Frontal cortex (tissue), 3 donors: ENCODE measurements at regions not wholly inside any gene's neighbourhood (a gene's known extent, or its start where the extent isn't known, plus 50 kb on each side); places are given as distances from the start of the nearest gene placed in this dataset.
"Not testable (repeated sequence)": the region's sequence is repeated elsewhere in the genome, so short reads cannot be mapped to it uniquely, and the experiment has no call there.

Experiments
- DNase-seq, 2 donors: peaks; one replicate each; pipeline ENCODE4 v3.0.0; 2012; ENCODE audit warnings: low spot score in 2 of 2
- FAIRE-seq: peaks from 2 replicates; lab custom pipeline; 2012; peaks lifted over from hg19 to GRCh38; lab: Jason Lieb, UNC
- donor health status: control.
- donor health status: control.
- donor health status: control.

GRCh38 chr1:87992536-87992935 lies 663.9 kb downstream of the LMO4 start:
- FAIRE-seq, result not testable (repeated sequence)

DNA sequence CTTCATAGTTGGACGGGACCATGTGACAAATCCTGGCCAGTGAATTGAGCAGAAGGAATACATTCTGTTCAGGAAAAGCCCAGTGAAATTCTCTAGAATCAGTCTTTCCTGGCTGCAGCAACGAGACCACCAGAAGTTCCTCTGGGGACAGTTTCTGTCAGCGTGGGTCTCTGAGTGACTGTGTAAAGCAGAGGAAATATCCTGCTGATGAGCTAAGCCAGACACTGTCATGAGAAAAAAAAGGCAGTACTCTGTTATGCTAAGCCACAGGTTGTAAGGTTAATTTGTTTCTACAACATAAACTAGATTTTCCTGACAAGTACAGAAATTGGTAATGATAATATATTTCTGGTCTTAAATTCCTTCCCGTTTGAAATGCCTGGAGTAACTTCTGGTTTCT lies 664.4 kb downstream of the LMO4 start:
- no peak for FAIRE-seq
- DNase-seq, result no peak

More at GRCh38 chr1:87992536-87992935, 663.9 kb downstream of the LMO4 start:
- DNase-seq, result not testable (repeated sequence)

DNA sequence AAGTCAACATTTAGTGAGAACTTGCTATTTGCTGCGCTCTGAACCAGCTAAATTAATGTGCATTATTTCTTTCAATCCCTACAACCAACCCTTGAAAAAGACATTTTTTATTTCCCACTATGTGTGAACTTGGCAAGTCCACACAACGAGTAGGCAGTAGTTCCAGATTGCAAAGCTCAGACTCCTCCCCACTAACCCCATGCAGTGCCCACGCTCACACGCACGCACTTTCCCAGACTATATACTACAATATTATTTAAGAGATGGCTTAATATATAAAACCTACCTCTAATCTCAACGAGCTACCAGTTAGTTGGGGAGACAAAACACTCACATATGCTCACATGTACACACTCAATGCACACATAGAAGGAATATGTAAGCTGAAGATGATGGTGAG lies 671.2 kb downstream of the LMO4 start:
- FAIRE-seq, result no peak
- DNase-seq, result no peak

DNA sequence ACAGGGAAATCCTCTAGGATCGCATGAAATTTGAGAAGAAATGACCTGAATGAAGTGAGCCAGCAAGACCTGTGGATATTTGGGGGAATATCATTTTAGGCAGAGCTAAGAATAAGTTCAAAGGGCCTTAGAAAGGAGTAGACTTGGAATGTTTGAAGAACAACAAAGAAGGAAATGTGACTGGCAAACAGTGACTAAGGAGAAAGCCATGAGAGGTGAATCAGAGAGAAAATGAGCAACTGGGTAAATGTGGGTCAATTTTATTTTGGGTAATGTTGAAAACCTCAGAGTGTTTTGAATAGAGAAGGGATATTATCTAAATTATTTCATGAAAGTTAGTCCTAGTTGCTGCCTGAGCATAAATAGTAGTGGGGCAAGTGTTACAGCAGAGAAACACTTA lies 672.8 kb downstream of the LMO4 start:
- no peak for DNase-seq
- FAIRE-seq, result no peak

DNA sequence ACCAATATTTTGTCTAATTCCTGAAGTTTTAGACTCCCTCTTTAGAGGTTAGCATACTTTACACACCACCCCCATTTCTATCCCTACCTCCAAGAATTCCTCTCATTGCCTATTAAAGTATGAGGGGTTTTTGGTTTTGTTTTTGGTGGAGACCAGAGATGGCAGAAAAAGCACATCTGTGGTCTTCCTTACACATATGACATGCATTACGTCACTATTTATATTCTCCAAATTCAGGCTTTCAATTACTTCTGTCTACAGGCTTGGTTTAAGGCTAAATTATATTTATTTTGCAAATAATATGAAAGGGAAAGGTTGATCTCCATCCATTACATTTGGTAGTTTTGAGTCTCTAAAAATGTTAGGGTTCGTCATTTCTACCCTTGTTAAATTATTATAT lies 674.6 kb downstream of the LMO4 start:
- DNase-seq (no peak), FAIRE-seq (no peak)

- FAIRE-seq, result no peak
- DNase-seq, result no peak
These were observed 674.2 kb upstream of the PKN2 start for GRCh38 chr1:88009916-88010315.

GRCh38 chr1:88013485-88013884 lies 670.6 kb upstream of the PKN2 start:
- no peak for FAIRE-seq
- no peak for DNase-seq

DNA sequence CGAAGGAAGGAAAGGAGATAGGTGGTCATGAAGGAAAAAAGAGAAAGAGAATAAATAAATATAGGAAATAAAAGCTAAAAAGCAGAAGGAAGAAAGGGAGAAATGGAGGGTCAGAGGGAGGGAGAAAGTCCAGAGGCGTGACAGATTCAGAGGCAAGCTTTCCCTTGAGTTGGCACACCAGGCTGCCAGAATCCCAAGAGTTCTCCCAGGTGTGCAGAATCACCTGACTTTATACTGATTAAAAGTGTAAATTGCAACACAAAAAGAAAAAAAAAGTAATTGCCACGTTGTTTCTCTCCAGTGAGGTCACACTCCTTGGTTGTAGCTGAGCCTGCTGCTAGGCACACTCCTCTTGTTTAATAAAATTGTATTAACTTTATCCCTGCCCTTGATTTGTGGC lies 669.9 kb upstream of the PKN2 start:
- FAIRE-seq, result no peak
- DNase-seq, result no peak

DNA sequence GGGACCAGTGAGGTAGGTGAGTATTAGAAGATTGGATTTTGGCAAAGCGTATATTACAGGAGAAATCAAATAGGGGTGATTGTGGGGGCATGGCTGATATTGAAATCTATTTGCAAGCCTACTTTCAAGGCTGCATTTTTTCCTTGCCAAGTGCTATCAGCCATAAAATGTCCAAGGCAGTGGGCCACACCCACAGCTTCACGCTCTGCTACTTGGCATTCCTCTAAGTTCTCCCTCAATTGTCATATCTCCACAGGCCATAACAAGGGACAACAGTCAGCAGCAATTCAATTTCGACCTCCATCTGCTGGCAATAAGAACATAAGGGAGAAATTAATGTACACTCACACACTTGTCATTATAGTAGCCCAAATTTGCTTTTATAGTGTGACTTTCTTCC lies 667.1 kb upstream of the PKN2 start:
- no peak for FAIRE-seq

DNA sequence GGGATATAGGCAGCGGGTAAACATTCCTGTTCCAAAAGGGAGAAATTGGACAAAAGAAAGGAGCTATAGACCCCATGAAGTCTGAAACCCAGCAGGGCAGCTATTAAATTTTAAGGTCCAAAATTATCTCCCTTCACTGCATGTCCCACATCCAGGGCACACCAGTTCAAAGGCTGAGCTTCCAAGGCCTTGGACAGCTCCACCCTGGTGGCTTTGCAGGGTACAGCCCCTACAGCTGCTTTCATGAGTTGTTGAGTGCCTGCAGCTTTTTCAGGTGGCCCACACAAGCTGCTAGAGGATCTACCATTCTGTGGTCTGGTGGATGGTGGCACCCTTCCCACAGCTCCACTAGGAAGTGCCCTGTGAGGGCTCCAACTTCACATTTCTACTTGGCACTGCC lies 662.5 kb upstream of the PKN2 start:
- DNase-seq (no peak), FAIRE-seq (no peak)

More for the DNA sequence above, 667.1 kb upstream of the PKN2 start:
- DNase-seq, result no peak

GRCh38 chr1:88022516-88022915 lies 661.6 kb upstream of the PKN2 start:
- DNase-seq (no peak), FAIRE-seq (no peak)

DNA sequence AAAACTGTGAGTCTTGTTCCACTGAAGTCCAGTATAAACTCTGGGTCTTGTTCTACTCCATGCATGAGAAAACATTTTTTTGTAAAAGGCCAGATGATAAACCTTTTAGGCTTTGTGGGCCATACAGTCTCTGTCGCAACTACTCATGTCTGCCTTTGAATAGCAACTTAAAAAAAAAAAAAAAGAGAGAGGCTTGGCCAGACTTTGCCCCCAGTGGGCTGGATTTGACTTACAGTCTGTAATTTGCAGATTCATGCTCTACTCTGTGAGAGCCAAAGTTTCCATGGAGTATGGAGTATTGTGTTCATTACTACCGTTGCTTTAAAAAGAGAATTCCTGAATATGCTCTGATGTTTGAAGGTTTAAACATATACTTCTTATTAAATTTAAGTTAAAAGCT lies 654.9 kb upstream of the PKN2 start:
- FAIRE-seq (no peak), DNase-seq (no peak)

DNA sequence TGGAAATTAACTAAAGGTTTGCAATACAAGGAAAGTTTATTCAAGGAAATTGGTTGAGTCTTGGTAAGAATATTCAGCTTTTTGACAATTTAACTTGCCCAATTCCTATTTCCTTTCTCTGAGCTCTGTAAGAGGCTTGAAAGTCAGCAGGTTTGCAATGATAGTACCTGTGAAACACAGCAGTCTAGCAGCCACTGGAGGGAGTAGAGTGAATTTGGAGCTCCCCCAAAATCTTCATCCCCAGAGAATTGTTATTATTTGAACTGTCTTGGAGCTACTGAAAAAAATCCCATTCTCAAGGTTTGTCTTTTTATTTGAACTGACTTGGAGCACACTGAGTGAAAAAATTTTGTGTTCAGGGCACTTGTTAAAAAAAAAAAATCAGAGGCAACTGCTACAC lies 654.2 kb upstream of the PKN2 start:
- no peak for DNase-seq
- FAIRE-seq, result no peak

DNA sequence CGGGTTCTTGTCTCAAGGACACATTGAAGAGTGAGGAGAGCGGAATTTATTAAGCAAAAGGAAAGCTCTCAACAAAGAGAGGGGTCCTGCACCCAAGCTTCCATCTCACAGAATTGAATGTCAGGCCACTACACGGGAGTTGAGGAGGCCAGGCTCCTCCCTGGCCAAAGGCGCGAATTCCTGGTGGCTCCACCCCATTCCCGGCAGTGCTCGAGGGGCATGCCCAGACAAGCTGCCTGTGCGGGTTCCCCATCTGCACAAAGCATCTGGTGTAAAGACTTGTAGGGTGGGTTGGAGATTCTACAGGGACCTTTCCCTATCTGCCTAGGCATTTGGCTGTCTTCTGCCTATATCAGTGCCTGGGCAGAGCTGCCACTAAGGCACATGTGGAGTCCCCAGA lies 648.5 kb upstream of the PKN2 start:
- FAIRE-seq (no peak), DNase-seq (no peak)

- FAIRE-seq, result no peak
- no peak for DNase-seq
These were observed 647.6 kb upstream of the PKN2 start for GRCh38 chr1:88036345-88037014.

- no peak for FAIRE-seq
- DNase-seq, result no peak
These were observed 644.8 kb upstream of the PKN2 start for GRCh38 chr1:88039240-88039639.

DNA sequence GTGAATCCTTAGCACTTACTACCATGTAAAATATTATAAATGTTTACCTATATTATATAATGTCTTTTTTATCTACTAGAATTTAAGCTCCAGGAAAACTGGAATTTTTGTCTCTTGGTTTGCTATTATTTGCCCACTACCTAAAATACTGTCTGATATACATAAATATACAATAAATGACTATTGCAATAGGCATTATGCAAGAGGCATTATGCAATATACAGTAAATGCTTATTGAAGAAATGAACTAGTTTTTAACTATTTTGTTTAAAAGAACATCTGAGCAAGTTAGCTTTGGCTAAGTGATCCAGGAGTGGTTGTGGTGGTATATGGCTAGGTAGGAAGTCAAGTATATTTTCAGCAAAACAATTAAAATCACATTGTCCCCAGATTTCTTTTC lies 640.2 kb upstream of the PKN2 start:
- FAIRE-seq, result no peak
- no peak for DNase-seq

GRCh38 chr1:88052167-88052566 lies 631.9 kb upstream of the PKN2 start:
- FAIRE-seq, result no peak

GRCh38 chr1:88053065-88053464 lies 631.0 kb upstream of the PKN2 start:
- FAIRE-seq (no peak), DNase-seq (no peak)

More at GRCh38 chr1:88052167-88052566, 631.9 kb upstream of the PKN2 start:
- DNase-seq, result no peak

DNA sequence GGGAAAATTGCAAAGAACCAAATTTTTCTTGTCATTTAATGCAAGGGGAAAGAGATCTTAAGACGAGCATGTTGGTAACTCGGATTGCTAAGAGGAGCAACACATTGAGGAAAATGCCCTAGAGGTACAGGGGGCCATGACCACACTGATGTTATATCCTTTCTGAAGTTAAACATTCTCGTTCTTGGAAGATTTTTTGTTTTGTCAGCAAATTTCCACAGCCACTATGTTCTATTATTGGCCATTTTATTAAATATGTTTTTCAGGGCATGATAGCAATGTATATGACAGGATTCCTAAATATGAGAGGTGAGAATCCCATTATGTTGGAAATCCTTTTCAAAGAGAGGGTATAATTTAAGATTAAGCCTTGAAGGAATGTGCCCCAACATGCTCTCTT lies 627.2 kb upstream of the PKN2 start:
- FAIRE-seq (no peak), DNase-seq (no peak)

DNA sequence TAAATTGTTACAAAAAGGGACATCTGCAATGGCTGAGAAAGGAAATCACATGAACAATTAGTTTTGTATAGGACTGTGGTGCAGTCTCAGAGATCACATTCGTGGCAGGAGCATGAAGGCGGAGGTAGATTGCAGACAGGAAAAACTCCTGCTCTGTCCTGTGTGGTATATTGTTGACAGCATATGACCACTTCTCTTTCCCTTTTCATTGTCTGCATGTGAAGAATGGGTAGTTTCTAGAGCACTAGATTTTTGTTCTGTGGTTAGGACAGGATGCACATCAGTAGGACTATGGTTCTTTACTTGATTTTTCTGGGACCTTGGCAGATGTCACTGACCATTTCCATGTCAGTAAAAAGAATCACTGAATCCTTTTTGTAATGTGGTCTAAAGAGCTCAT lies 625.9 kb upstream of the PKN2 start:
- DNase-seq (no peak), FAIRE-seq (no peak)

GRCh38 chr1:88060112-88060673 lies 623.9 kb upstream of the PKN2 start:
- DNase-seq (no peak), FAIRE-seq (no peak)
